GM12865 (cell line): ENCODE measurements at regions not wholly inside any gene's neighbourhood (a gene's known extent, or its start where the extent isn't known, plus 50 kb on each side); places are given as distances from the start of the nearest gene placed in this dataset.

ENCODE experiments used
- DNase-seq: peaks from one replicate; pipeline ENCODE4 v3.0.0; 2010; ENCODE audit warnings: low read depth
- H3K4me3 ChIP-seq: 2 replicates; pipeline ENCODE4 v1.5.1; 2011; ENCODE audit warnings: mild to moderate bottlenecking, low read depth, low read length, control low read depth
- TF ChIP-seq, protein P1 (sequence below): IDR thresholded peaks from 2 replicates; pipeline ENCODE4 v1.5.1; 2011; ENCODE audit warnings: low read length, control low read depth, low read depth, inconsistent platforms; ENCODE audit not compliant: insufficient read depth; ENCODE audit errors: missing control alignments

DNA sequence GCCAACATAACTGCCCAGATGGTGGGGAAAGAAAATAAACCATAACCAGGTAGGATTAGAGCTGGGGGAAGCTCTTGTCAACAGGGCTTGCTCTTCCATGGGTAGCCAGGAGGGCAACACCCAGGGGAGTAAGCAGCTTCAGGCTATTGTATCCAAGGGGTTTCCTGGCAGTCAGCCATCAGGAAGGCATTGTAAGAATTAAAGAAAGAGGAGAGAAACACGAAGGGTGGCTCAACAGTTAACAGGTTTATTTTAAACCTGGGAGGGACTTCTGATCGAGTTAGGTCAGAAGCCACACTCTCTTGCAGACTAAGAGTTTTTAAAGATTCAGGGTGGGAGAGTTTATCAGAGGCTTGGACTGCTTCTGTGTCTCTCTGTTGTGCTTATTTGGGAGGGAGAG lies 114.2 kb downstream of the QRSL1 start:
- TF ChIP-seq, protein P1, sequence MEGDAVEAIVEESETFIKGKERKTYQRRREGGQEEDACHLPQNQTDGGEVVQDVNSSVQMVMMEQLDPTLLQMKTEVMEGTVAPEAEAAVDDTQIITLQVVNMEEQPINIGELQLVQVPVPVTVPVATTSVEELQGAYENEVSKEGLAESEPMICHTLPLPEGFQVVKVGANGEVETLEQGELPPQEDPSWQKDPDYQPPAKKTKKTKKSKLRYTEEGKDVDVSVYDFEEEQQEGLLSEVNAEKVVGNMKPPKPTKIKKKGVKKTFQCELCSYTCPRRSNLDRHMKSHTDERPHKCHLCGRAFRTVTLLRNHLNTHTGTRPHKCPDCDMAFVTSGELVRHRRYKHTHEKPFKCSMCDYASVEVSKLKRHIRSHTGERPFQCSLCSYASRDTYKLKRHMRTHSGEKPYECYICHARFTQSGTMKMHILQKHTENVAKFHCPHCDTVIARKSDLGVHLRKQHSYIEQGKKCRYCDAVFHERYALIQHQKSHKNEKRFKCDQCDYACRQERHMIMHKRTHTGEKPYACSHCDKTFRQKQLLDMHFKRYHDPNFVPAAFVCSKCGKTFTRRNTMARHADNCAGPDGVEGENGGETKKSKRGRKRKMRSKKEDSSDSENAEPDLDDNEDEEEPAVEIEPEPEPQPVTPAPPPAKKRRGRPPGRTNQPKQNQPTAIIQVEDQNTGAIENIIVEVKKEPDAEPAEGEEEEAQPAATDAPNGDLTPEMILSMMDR = no peak
- H3K4me3 ChIP-seq = no peak overlapping the region
- no peak for DNase-seq

DNA sequence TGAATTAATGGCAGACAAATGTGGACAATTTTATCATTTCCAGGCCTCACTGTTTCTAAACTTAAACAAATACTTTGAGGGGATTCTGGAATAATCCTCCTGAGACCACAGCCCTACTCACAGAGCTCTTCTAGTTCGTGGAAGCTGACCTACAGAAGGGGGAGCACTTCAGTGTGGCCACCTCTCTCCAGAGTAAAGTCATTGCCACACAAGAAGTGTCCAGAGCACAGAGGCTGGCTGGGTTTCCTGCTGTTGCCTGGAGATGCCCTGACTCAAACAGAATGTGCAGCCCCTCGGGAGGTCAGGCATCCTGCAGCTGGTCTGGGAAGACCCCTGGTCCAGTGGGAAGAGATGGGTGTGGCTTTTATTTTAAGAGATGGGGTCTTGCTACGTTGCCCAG lies 110.9 kb downstream of the QRSL1 start:
- no peak for DNase-seq
- no peak overlapping the region for H3K4me3 ChIP-seq
- TF ChIP-seq, protein P1 = no peak

DNA sequence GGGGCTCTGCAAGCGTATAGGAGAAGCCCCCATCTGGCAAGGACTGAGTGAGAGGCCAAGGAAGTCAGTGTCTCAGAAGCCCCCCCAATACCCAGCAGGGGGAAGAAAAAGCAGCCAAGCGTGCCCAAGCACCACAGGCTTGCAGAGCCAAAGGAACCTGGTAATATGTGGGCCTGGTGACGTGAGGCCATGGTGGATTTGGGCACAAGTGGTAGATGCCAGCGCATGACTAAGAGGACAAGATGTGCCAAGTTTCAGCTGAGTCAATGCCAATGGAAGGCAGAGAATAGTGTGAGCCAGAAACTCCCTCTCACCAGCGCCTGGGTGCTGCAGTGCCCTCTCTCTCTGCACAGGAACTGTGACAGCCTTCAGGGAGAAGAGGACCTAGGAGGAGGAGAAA lies 110.0 kb downstream of the QRSL1 start:
- no peak for DNase-seq
- no peak overlapping the region for H3K4me3 ChIP-seq
- TF ChIP-seq, protein P1 = no peak

DNA sequence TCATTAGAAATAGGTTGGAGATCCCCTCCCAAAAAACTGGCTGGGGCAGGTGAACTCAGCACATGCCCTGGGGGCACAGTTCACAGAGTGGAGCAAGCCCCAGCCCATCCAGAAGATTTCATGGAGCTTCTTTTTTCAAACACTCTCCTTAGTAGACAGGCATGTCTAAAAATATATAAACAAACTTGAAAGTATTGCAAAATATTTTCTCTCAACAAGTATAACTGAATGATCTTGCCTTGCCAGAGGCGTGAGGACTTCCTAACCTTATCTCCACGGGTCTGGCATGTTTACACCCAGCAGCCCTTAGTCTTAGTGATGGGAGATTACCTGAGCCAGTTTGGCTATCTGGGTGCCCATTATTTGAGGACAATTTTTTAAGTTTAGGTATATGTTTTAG lies 107.1 kb downstream of the QRSL1 start:
- no peak for DNase-seq
- no peak overlapping the region for H3K4me3 ChIP-seq
- TF ChIP-seq, protein P1 = no peak

DNA sequence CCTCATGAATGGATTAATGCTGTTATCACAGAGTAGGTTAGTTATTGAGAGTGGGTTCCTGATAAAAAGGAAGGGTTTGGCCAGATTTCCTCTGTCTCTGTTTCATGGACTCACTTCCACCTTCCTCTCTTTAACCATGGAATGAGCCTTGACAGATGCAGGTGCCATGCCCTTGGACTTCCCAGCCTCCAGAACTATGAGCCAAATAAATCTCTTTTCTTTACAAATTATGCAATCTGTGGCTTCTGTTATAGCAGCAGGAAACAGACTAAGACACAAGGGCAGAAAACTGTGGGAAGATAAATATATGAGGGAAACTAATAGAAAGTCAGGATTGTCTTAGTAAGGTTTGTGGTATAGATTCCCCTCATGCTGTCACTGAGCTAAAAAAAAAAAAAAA lies 106.5 kb downstream of the QRSL1 start:
- H3K4me3 ChIP-seq = no peak overlapping the region
- TF ChIP-seq, protein P1 = no peak
- no peak for DNase-seq

DNA sequence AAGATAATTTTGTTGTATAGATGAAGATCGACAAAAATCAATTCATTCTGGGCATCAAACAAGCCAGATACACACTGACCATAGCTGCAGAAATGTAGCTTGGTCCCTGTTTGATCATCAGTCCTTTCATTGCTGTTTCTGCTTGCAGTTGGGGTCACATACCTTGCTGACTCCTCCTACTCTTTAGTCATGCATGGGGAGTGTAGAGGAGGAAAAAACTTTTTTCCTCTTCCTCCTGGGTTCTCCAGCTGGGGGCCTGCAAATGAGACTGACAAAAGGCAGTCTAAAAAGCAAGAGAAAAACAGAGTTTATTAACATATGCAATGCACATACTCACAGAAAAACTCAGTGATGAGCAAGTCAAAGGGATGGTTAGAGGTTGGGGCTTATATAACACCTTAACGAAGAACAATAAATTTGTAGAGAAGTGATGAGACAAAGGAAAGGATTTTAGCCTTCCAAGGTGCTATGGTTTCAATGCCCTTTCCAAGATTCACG lies 105.8 kb downstream of the QRSL1 start:
- H3K4me3 ChIP-seq = no peak overlapping the region
- TF ChIP-seq, protein P1 = no peak
- DNase-seq = no peak

DNA sequence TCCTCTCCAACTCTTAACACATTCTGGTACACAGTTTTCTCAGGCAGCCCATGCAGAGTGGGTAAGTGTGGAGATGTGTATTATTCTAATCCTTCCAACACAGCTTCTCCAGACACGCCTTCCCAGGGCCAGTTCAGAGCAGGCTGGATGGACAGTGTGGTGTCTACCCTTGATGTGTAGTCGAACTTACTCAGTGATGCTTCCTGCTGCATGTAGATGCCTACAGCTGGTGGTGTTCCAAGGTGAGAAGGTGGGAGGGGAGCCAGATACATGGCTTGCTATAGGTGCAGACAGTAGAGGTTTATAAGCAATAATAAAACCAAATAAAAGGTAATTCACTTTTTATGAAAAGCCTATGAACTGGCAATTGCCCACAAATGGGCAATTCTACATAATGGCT lies 104.0 kb downstream of the QRSL1 start:
- no peak for DNase-seq
- no peak overlapping the region for H3K4me3 ChIP-seq
- TF ChIP-seq, protein P1 = no peak
